B cell (primary cell): ENCODE measurements at regions not wholly inside any gene's neighbourhood (a gene's known extent, or its start where the extent isn't known, plus 50 kb on each side); places are given as distances from the start of the nearest gene placed in this dataset.

Source experiments
- ATAC-seq: fragments of 200-7000 bp; cut with Tn5 transposase; one replicate; pipeline ENCODE4 v1.10.0; 2021; ENCODE audit warnings: low read depth, mild to moderate bottlenecking, moderate number of reproducible peaks, moderate library complexity
- CTCF ChIA-PET: fragments of 350-600 bp; sonication (Branson Sonifier 250); formaldehyde crosslinking; loops from one replicate; lab custom pipeline; 2021; ENCODE audit warnings: antibody characterized with exemption, inconsistent platforms; lab: Charles Lee
- POLR2A ChIA-PET: fragments of 350-600 bp; sonication (Branson Sonifier 250); formaldehyde crosslinking; loops from one replicate; lab custom pipeline; 2021; ENCODE audit warnings: antibody characterized with exemption; lab: Charles Lee
- DNase-seq: peaks from one replicate; pipeline ENCODE4 v3.0.0; 2013
- H2AFZ ChIP-seq: 2 replicates; pipeline ENCODE4 v1.6.1; 2012; ENCODE audit warnings: mild to moderate bottlenecking, low read depth, low read length; ENCODE audit not compliant: insufficient read depth, poor library complexity, severe bottlenecking
- H3K27ac ChIP-seq, 2 donors: 1 replicate in 1 of 2; 2 replicates in 1 of 2; pipeline ENCODE4 v1.5.1; 2012 to 2013; ENCODE audit warnings: low read length in 2 of 2, mild to moderate bottlenecking in 2 of 2, moderate library complexity in 1 of 2
- H3K27me3 ChIP-seq, 4 experiments: fragments of 200-600 bp in 1 of 4; sonication (generic) in 1 of 4; replicated peaks in 1 of 4; 1 replicate in 2 of 4; 2 replicates in 2 of 4; pipeline versions ENCODE4 v1.6.1 to v1.7.0; 2013 to 2016; ENCODE audit warnings: low read length in 3 of 4, mild to moderate bottlenecking in 2 of 4, mixed read lengths in 1 of 4, moderate library complexity in 1 of 4; ENCODE audit not compliant: insufficient read depth in 4 of 4, control insufficient read depth in 3 of 4; ENCODE audit errors: control extremely low read depth in 1 of 4
- H3K36me3 ChIP-seq, 2 experiments: replicated peaks in 1 of 2; 1 replicate in 1 of 2; 2 replicates in 1 of 2; pipeline versions ENCODE4 v1.6.1 to v1.7.1; 2013; ENCODE audit warnings: low read length in 1 of 2; ENCODE audit not compliant: insufficient read depth in 2 of 2, control insufficient read depth in 1 of 2; ENCODE audit errors: control extremely low read depth in 1 of 2, extremely low read depth in 1 of 2
- H3K4me1 ChIP-seq, 2 donors: fragments of 200-600 bp in 1 of 2; sonication (generic) in 1 of 2; 1 replicate in 1 of 2; 2 replicates in 1 of 2; pipeline versions ENCODE4 v1.5.1 to v1.6.1; 2013 to 2017; ENCODE audit warnings: low read length in 2 of 2; ENCODE audit not compliant: control insufficient read depth in 2 of 2, insufficient read depth in 2 of 2
- H3K4me2 ChIP-seq: replicated peaks from 2 replicates; pipeline ENCODE3; 2012; ENCODE audit warnings: mild to moderate bottlenecking, low read depth, low read length; ENCODE audit not compliant: poor library complexity, severe bottlenecking
- H3K4me3 ChIP-seq, 5 experiments: fragments of 200-600 bp in 1 of 5; sonication (generic) in 1 of 5; 1 replicate in 3 of 5; 2 replicates in 2 of 5; pipeline versions ENCODE4 v1.5.1 to v1.7.0; 2011 to 2016; ENCODE audit warnings: low read length in 4 of 5, mild to moderate bottlenecking in 4 of 5, low read depth in 2 of 5, control low read depth in 1 of 5, moderate library complexity in 1 of 5; ENCODE audit not compliant: insufficient read depth in 1 of 5; ENCODE audit errors: control extremely low read depth in 1 of 5, extremely low read depth in 1 of 5
- H3K79me2 ChIP-seq: fragments of 200-600 bp; sonication (generic); one replicate; pipeline ENCODE4 v1.6.0; 2016; ENCODE audit warnings: low read length; ENCODE audit not compliant: control insufficient read depth, insufficient read depth
- H3K9ac ChIP-seq: fragments of 200-600 bp; sonication (generic); 2 replicates; pipeline ENCODE4 v1.6.1; 2017; ENCODE audit warnings: mild to moderate bottlenecking, low read length, moderate library complexity
- H3K9me3 ChIP-seq, 3 donors: one replicate each; pipeline versions ENCODE4 v1.6.1 to v1.7.1; 2013; ENCODE audit warnings: low read length in 2 of 3; ENCODE audit not compliant: control insufficient read depth in 2 of 3, insufficient read depth in 1 of 3; ENCODE audit errors: control extremely low read depth in 1 of 3
- H4K20me1 ChIP-seq: 2 replicates; pipeline ENCODE4 v1.6.0; 2012; ENCODE audit warnings: mild to moderate bottlenecking, low read length; ENCODE audit not compliant: insufficient read depth, control insufficient read depth, poor library complexity, severe bottlenecking
- H3K27ac Mint-ChIP-seq: one replicate; pipeline ENCODE4 v1.8.0; 2021; ENCODE audit warnings: mixed read lengths
- H3K27me3 Mint-ChIP-seq: one replicate; pipeline ENCODE4 v1.8.0; 2021; ENCODE audit warnings: mixed read lengths
- H3K4me1 Mint-ChIP-seq: one replicate; pipeline ENCODE4 v1.8.0; 2021; ENCODE audit warnings: mixed read lengths
- H3K4me3 Mint-ChIP-seq: one replicate; pipeline ENCODE4 v1.8.0; 2021; ENCODE audit warnings: mixed read lengths
- H3K9me3 Mint-ChIP-seq: one replicate; pipeline ENCODE4 v1.8.0; 2022; ENCODE audit warnings: mixed read lengths; ENCODE audit not compliant: insufficient read depth
- CTCF ChIP-seq: fragments of 200-600 bp; IDR thresholded peaks from one replicate; pipeline ENCODE4 v1.8.0; 2022; ENCODE audit warnings: antibody characterized with exemption, mild to moderate bottlenecking
- EZH2 ChIP-seq: IDR thresholded peaks from 2 replicates; pipeline ENCODE4 v1.6.1; 2012; ENCODE audit warnings: borderline replicate concordance, low read depth, mild to moderate bottlenecking, moderate library complexity, low read length; ENCODE audit not compliant: insufficient read depth, poor library complexity, severe bottlenecking
- WGBS: methylation state at CpG from one replicate; pipeline ENCODE4 v1.1.5; 2013; ENCODE audit warnings: missing lambda C conversion rate; ENCODE audit not compliant: insufficient coverage; 5-methylcytosine and 5-hydroxymethylcytosine counted together
- intact Hi-C: fragments of 100-400 bp; cut with micrococcal nuclease; formaldehyde crosslinking; loops from one replicate; pipeline ENCODE4 v1.10.0; 2022

GRCh38 chr6:128822271-128822670 lies 60.7 kb upstream of the LAMA2 start:
- Histone ChIP-seq H3K4me2 (no peak overlapping the region), H3K27me3 (no peaks in the 10 kb centered on the region), H4K20me1 (no peaks in the 10 kb centered on the region), H3K4me3 (no peak overlapping the region), H3K4me1 (no peaks in the 10 kb centered on the region), H2AFZ (no peak overlapping the region), H3K9me3 (no peaks in the 10 kb centered on the region), H3K79me2 (no peaks in the 10 kb centered on the region), H3K9ac (no peak overlapping the region), H3K27ac (no peak overlapping the region), H3K36me3 (no peaks in the 10 kb centered on the region)
- no peak overlapping the region for H3K4me3 Mint-ChIP-seq
- TF ChIP-seq CTCF (no peak), EZH2 (no peak)
- DNase-seq (no peak), ATAC-seq (no peak)
- ChIA-PET CTCF (no interaction called here), POLR2A (no interaction called here)
- intact Hi-C loops, result no loop called here
- no peaks in the 10 kb centered on the region for H3K4me1 Mint-ChIP-seq
- no peaks in the 10 kb centered on the region for H3K27me3 Mint-ChIP-seq
- 89% methylated on average over 1 of the region's 3 CpGs for WGBS
- no peaks in the 10 kb centered on the region for H3K9me3 Mint-ChIP-seq
- H3K27ac Mint-ChIP-seq, result no peak overlapping the region

GRCh38 chr6:128821116-128821515 lies 61.8 kb upstream of the LAMA2 start:
- H3K27ac Mint-ChIP-seq, result no peak overlapping the region
- WGBS, result no CpG with 5 or more reads among the region's 2 CpGs
- H3K9ac ChIP-seq, result no peak overlapping the region
- H3K27me3 Mint-ChIP-seq, result no peaks in the 10 kb centered on the region
- no peaks in the 10 kb centered on the region for H3K27me3 ChIP-seq
- H3K9me3 ChIP-seq, result no peaks in the 10 kb centered on the region
- no peaks in the 10 kb centered on the region for H3K4me1 ChIP-seq
- no peak overlapping the region for H3K4me2 ChIP-seq
- H3K9me3 Mint-ChIP-seq, result no peaks in the 10 kb centered on the region
- POLR2A ChIA-PET, result no interaction called here
- CTCF ChIA-PET, result no interaction called here
- intact Hi-C loops, result no loop called here
- H3K4me3 ChIP-seq, result no peak overlapping the region
- ATAC-seq (no peak), DNase-seq (no peak)
- no peaks in the 10 kb centered on the region for H3K4me1 Mint-ChIP-seq
- no peak overlapping the region for H3K27ac ChIP-seq
- H3K79me2 ChIP-seq, result no peaks in the 10 kb centered on the region
- no peak overlapping the region for H3K4me3 Mint-ChIP-seq
- H3K36me3 ChIP-seq, result no peaks in the 10 kb centered on the region
- H4K20me1 ChIP-seq, result no peaks in the 10 kb centered on the region
- no peak overlapping the region for H2AFZ ChIP-seq
- TF ChIP-seq CTCF (no peak), EZH2 (no peak)
